Activated T-helper 2 cell treated with anti-CD3 and anti-CD28 coated beads, Interferon-gamma antibody, Interleukin-2, Interleukin-4, amounts not matched to agents 10 μg/mL and 5 μg/mL and 100 μg/mL, durations not matched to agents 14 hours and 24 hours and 36 hours (primary cell): ENCODE measurements at regions not wholly inside any gene's neighbourhood (a gene's known extent, or its start where the extent isn't known, plus 50 kb on each side); places are given as distances from the start of the nearest gene placed in this dataset.
"Not testable (repeated sequence)": the region's sequence is repeated elsewhere in the genome, so short reads cannot be mapped to it uniquely, and the experiment has no call there.

Experiments used
- DNase-seq: peaks from one replicate; pipeline ENCODE4 v3.0.0; 2021; ENCODE audit warnings: low spot score
- H3K27ac Mint-ChIP-seq: one replicate; pipeline ENCODE4 v1.8.0; 2021; ENCODE audit warnings: mixed read lengths
- H3K27me3 Mint-ChIP-seq: one replicate; pipeline ENCODE4 v1.8.0; 2021; ENCODE audit warnings: low read depth, mixed read lengths
- H3K36me3 Mint-ChIP-seq: one replicate; pipeline ENCODE4 v1.8.0; 2021; ENCODE audit warnings: low read depth, mixed read lengths
- H3K4me1 Mint-ChIP-seq: one replicate; pipeline ENCODE4 v1.8.0; 2021; ENCODE audit warnings: low read depth, mixed read lengths
- H3K4me3 Mint-ChIP-seq: one replicate; pipeline ENCODE4 v1.8.0; 2021; ENCODE audit warnings: low read depth, mild to moderate bottlenecking, moderate library complexity, mixed read lengths
- H3K9me3 Mint-ChIP-seq: one replicate; pipeline ENCODE4 v1.8.0; 2021; ENCODE audit warnings: mixed read lengths
- intact Hi-C: fragments of 100-400 bp; cut with micrococcal nuclease; formaldehyde crosslinking; loops from one replicate; pipeline ENCODE4 v1.15.1; 2023

GRCh38 chr7:53495181-53495580 is 459.7 kb downstream of the POM121L12 start:
- H3K4me1 Mint-ChIP-seq, H3K36me3 Mint-ChIP-seq, intact Hi-C loops, H3K4me3 Mint-ChIP-seq, H3K27ac Mint-ChIP-seq, DNase-seq, H3K27me3 Mint-ChIP-seq: not testable (repeated sequence)
- peaks cover 61% of the 10 kb centered on the region for H3K9me3 Mint-ChIP-seq

DNA sequence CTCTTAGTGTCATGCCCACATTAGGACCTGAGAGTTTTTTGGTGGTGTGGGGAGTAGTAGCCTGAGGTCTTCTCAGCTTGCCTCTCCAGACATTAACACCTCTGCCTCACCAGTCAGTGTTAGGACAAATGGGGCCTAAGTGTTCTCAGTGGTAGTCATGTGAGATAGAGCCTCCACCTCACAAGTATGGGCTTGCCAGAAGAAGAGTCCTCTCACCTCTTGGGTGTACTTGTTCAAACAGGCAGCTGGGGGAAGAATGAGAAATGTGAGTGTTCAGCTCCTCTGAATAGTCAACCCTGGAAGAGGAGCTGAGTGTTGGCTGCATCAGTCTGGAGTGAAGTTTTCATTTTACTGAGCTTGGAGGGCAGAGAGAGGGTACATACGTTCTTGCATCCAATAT is 464.6 kb downstream of the POM121L12 start:
- no peak overlapping the region for H3K4me3 Mint-ChIP-seq
- no peaks in the 10 kb centered on the region for H3K4me1 Mint-ChIP-seq
- H3K36me3 Mint-ChIP-seq, result no peaks in the 10 kb centered on the region
- peaks cover 45% of the 10 kb centered on the region for H3K9me3 Mint-ChIP-seq
- no peak for DNase-seq
- H3K27ac Mint-ChIP-seq, result no peak overlapping the region
- intact Hi-C loops, result no loop called here
- H3K27me3 Mint-ChIP-seq, result no peaks in the 10 kb centered on the region

GRCh38 chr7:53504914-53505313 is 469.5 kb downstream of the POM121L12 start:
- H3K4me1 Mint-ChIP-seq, result no peaks in the 10 kb centered on the region
- H3K27ac Mint-ChIP-seq, result no peak overlapping the region
- H3K4me3 Mint-ChIP-seq, result no peak overlapping the region
- no peaks in the 10 kb centered on the region for H3K27me3 Mint-ChIP-seq
- peaks cover 35% of the 10 kb centered on the region for H3K9me3 Mint-ChIP-seq
- DNase-seq, result no peak
- H3K36me3 Mint-ChIP-seq, result no peaks in the 10 kb centered on the region
- intact Hi-C loops, result no loop called here

GRCh38 chr7:53518319-53518718 is 482.9 kb downstream of the POM121L12 start:
- Mint-ChIP-seq H3K9me3 (peaks cover 56% of the 10 kb centered on the region), H3K36me3 (no peaks in the 10 kb centered on the region), H3K4me1 (no peaks in the 10 kb centered on the region), H3K27ac (no peak overlapping the region), H3K27me3 (no peaks in the 10 kb centered on the region), H3K4me3 (no peak overlapping the region)
- no peak for DNase-seq
- intact Hi-C loops, result no loop called here

DNA sequence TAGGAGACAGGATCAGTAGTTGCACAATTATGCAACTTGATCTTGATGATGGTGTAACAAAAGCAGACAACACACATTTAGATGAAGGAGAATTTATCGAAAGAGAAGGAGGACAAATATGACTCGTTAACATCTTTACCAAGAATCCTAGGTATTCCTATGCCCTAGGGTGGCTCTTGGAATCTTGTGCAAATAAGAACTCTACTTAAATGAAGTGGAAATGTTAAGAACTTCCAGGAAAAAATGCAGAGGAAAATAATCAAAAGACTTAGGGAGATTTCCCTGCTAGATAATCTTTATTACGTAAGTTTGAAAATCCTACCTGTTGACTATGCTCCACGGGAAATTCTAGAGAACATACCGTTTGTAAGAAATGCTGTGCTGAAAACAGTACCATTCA is 485.4 kb downstream of the POM121L12 start:
- no peaks in the 10 kb centered on the region for H3K27me3 Mint-ChIP-seq
- H3K4me3 Mint-ChIP-seq, result no peak overlapping the region
- no peak overlapping the region for H3K27ac Mint-ChIP-seq
- H3K36me3 Mint-ChIP-seq, result no peaks in the 10 kb centered on the region
- intact Hi-C loops, result no loop called here
- H3K9me3 Mint-ChIP-seq, result peaks cover 50% of the 10 kb centered on the region
- no peak for DNase-seq
- no peaks in the 10 kb centered on the region for H3K4me1 Mint-ChIP-seq

- intact Hi-C loops, result no loop called here
- H3K9me3 Mint-ChIP-seq, result peaks cover 47% of the 10 kb centered on the region
- no peaks in the 10 kb centered on the region for H3K4me1 Mint-ChIP-seq
- no peaks in the 10 kb centered on the region for H3K27me3 Mint-ChIP-seq
- no peak for DNase-seq
- H3K36me3 Mint-ChIP-seq, result no peaks in the 10 kb centered on the region
- H3K27ac Mint-ChIP-seq, result no peak overlapping the region
- no peak overlapping the region for H3K4me3 Mint-ChIP-seq
These were observed 486.3 kb downstream of the POM121L12 start for GRCh38 chr7:53521638-53522184.

GRCh38 chr7:53539558-53539957 is 504.1 kb downstream of the POM121L12 start:
- H3K9me3 Mint-ChIP-seq, result peaks cover 67% of the 10 kb centered on the region
- intact Hi-C loops, result no loop called here
- H3K36me3 Mint-ChIP-seq, result no peaks in the 10 kb centered on the region
- DNase-seq, result no peak
- no peak overlapping the region for H3K27ac Mint-ChIP-seq
- no peaks in the 10 kb centered on the region for H3K4me1 Mint-ChIP-seq
- no peaks in the 10 kb centered on the region for H3K27me3 Mint-ChIP-seq
- H3K4me3 Mint-ChIP-seq, result no peak overlapping the region

DNA sequence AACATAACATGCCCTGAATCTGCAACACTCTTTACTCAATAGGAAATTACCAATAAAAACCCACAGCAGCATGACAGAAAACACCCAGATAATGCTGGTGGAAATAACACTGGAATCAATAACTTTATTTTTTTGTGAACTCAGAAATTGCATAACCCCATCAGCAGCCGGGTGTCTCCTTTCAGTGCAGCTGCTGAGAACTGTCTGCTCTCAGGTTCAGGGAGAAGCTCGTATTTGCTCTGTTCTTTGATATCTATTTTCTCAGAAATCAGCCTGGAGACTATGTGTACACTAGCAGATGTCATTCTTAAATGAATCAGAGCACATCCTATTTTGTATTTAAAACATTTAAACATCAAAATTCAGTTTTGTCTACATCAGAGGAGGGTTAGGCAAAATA is 506.0 kb downstream of the POM121L12 start:
- Mint-ChIP-seq H3K9me3 (peaks cover 60% of the 10 kb centered on the region), H3K4me3 (no peak overlapping the region), H3K4me1 (no peaks in the 10 kb centered on the region), H3K27me3 (no peaks in the 10 kb centered on the region), H3K36me3 (no peaks in the 10 kb centered on the region), H3K27ac (no peak overlapping the region)
- DNase-seq, result no peak
- intact Hi-C loops, result no loop called here

GRCh38 chr7:53542157-53542556 is 506.7 kb downstream of the POM121L12 start:
- Mint-ChIP-seq H3K4me1 (no peaks in the 10 kb centered on the region), H3K4me3 (no peak overlapping the region), H3K27me3 (no peaks in the 10 kb centered on the region), H3K27ac (no peak overlapping the region), H3K9me3 (peaks cover 56% of the 10 kb centered on the region), H3K36me3 (no peaks in the 10 kb centered on the region)
- intact Hi-C loops, result no loop called here
- no peak for DNase-seq
